ENCODE measurements at regions not wholly inside any gene's neighbourhood (a gene's known extent, or its start where the extent isn't known, plus 50 kb on each side); places are given as distances from the start of the nearest gene placed in this dataset.

DNA sequence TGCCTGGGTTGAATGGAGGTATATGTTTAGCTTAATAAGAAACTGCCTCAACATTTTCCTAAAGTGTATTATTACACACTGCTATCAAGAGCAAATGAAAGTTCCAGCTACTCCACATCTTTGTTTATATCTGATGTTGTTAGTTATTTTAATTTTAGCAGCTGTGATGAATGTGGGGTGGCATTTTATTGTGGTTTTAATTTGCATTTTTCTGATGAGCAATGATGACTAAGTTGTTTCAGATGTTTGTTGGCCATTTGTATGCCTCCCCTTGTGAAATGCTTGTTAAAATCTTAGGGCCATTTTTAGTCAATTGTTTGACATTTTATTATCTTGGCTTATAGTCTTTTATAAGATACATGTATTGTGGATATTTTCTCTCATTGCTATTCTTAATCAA is 260.4 kb upstream of the SLCO3A1 start:
- Histone ChIP-seq H3K9me1 (ENCODE audit: control insufficient read depth, insufficient read depth, low read length) (no peaks in the 10 kb centered on the region), H3K27ac (ENCODE audit: extremely low read depth, low read depth, low read length) (no peak overlapping the region), H3K4me2 (ENCODE audit: insufficient read depth, low read length) (no peak overlapping the region), H3K4me3 (no peak overlapping the region), H3K9ac (ENCODE audit: insufficient read depth in 1 of 2, low read depth in 2 of 2, low read length in 2 of 2) (no peak overlapping the region), H3K4me1 (replicated peaks in 1 of 2; ENCODE audit: control insufficient read depth in 2 of 2, insufficient read depth in 2 of 2, low read length in 2 of 2) (no peaks in the 10 kb centered on the region), H3K79me2 (ENCODE audit: control insufficient read depth, insufficient read depth, low read length) (no peaks in the 10 kb centered on the region), H3K27me3 (ENCODE audit: control insufficient read depth in 2 of 2, insufficient read depth in 2 of 2, low read length in 2 of 2) (peaks cover 0 to 7% of the 10 kb centered on the region in 2 experiments; a peak in 1 of 5 replicates), H2AFZ (ENCODE audit: low read depth, low read length) (no peak overlapping the region), H3K9me3 (replicated peaks; ENCODE audit: control insufficient read depth, insufficient read depth, low read depth, low read length) (no peaks in the 10 kb centered on the region), H4K20me1 (replicated peaks; ENCODE audit: control insufficient read depth, insufficient read depth, low read length) (no peaks in the 10 kb centered on the region), H3K36me3 (ENCODE audit: control insufficient read depth, insufficient read depth, low read length) (no peaks in the 10 kb centered on the region)
- no TSS peak for BruUV-seq (replicated peaks)
- in situ Hi-C loops (cut with MboI) (no loop called here), intact Hi-C loops (cut with micrococcal nuclease) (no loop called here)
- FAIRE-seq (no peak), ATAC-seq (no peak), DNase-seq (ENCODE audit: extremely low read depth in 1 of 4, low spot score in 3 of 4) (no peak)
- CTCF ChIA-PET (ENCODE audit: low intra/inter-chr PET ratio): no interaction called here
- POLR2A ChIA-PET: interaction anchor here (0.6 kb wide), 1 partner anchor 26 kb away, joined by 4 read pairs; no protein-coding TSS in a partner anchor
- TF ChIP-seq MAFF (IDR thresholded peaks at IDR 0.05; ENCODE audit: low read length): no peak
- no peak for TF ChIP-seq TAF7 (tag; IDR thresholded peaks at IDR 0.05)
- no peak for TF ChIP-seq LARP7 (IDR thresholded peaks at IDR 0.05)
- TF ChIP-seq, protein P1, sequence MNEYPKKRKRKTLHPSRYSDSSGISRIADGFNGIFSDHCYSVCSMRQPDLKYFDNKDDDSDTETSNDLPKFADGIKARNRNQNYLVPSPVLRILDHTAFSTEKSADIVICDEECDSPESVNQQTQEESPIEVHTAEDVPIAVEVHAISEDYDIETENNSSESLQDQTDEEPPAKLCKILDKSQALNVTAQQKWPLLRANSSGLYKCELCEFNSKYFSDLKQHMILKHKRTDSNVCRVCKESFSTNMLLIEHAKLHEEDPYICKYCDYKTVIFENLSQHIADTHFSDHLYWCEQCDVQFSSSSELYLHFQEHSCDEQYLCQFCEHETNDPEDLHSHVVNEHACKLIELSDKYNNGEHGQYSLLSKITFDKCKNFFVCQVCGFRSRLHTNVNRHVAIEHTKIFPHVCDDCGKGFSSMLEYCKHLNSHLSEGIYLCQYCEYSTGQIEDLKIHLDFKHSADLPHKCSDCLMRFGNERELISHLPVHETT (CRISPR knock-in tag; conservative IDR thresholded peaks at IDR 0.05 in 1 of 2, IDR thresholded peaks at IDR 0.05 in 1 of 2): no peak
- TF ChIP-seq, protein P2, sequence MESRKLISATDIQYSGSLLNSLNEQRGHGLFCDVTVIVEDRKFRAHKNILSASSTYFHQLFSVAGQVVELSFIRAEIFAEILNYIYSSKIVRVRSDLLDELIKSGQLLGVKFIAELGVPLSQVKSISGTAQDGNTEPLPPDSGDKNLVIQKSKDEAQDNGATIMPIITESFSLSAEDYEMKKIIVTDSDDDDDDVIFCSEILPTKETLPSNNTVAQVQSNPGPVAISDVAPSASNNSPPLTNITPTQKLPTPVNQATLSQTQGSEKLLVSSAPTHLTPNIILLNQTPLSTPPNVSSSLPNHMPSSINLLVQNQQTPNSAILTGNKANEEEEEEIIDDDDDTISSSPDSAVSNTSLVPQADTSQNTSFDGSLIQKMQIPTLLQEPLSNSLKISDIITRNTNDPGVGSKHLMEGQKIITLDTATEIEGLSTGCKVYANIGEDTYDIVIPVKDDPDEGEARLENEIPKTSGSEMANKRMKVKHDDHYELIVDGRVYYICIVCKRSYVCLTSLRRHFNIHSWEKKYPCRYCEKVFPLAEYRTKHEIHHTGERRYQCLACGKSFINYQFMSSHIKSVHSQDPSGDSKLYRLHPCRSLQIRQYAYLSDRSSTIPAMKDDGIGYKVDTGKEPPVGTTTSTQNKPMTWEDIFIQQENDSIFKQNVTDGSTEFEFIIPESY (CRISPR knock-in tag; IDR thresholded peaks at IDR 0.05): no peak
- no peak for TF ChIP-seq FOS (IDR thresholded peaks at IDR 0.05; ENCODE audit: extremely low read depth, insufficient read length)
